Epithelial cell of prostate (primary cell): ENCODE measurements at regions not wholly inside any gene's neighbourhood (a gene's known extent, or its start where the extent isn't known, plus 50 kb on each side); places are given as distances from the start of the nearest gene placed in this dataset.

Experiments
- DNase-seq: peaks from one replicate; pipeline ENCODE4 v3.0.0-alpha.2; 2011; ENCODE audit warnings: low read depth, low spot score
- H3K27ac ChIP-seq: fragments of 450-650 bp; 2 replicates; pipeline ENCODE4 v1.5.1; 2017; ENCODE audit warnings: mild to moderate bottlenecking

- no peak for DNase-seq
These were observed 53.1 kb upstream of the GLRA2 start for GRCh38 chrX:14476205-14476604.

GRCh38 chrX:14449773-14450172 is 79.6 kb upstream of the GLRA2 start:
- DNase-seq: no peak

More at GRCh38 chrX:14476205-14476604, 53.1 kb upstream of the GLRA2 start:
- H3K27ac ChIP-seq: no peak overlapping the region

DNA sequence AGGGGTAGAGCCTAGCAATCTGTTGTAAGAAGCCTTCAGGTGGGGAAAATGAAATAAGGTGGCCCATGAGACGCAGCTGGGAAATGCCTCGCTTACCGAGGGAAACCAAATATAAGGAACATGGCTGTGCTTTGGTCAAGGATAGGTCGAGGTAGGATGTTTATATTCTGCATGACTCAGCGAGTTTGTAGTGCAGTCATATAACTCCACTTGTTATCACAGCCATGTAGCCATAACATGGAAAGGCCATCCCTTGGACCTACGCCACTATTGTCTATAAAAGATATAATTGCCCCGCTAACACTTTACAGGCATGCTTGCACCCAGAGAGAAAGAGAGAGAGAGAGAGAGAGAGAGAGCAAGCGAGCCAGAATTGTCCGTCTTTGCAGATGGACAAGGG is 80.9 kb upstream of the GLRA2 start:
- DNase-seq: no peak
- H3K27ac ChIP-seq: no peak overlapping the region

More at GRCh38 chrX:14449773-14450172, 79.6 kb upstream of the GLRA2 start:
- H3K27ac ChIP-seq: no peak overlapping the region

GRCh38 chrX:14440106-14440505 is 89.2 kb upstream of the GLRA2 start:
- DNase-seq: no peak

DNA sequence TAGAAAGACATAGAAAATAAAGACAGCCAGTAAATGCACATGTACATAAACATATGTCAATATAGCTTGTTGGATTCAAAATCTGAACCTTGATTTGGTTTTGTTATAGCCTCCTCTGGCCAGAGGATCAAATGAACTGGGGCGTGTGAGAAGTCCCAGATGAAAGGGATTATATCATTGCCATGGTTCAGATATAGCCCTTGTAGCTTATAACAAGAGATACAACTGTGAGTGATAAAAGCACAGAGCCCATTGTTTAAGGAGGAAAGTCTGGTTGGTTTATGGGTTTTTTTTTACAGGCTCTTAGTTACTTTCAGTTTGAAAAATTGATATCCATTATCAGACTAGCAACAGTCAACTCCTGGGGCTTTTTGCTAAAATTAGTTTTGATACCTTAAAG is 101.7 kb upstream of the GLRA2 start:
- DNase-seq: no peak
- H3K27ac ChIP-seq: no peak overlapping the region

More at GRCh38 chrX:14440106-14440505, 89.2 kb upstream of the GLRA2 start:
- no peak overlapping the region for H3K27ac ChIP-seq

DNA sequence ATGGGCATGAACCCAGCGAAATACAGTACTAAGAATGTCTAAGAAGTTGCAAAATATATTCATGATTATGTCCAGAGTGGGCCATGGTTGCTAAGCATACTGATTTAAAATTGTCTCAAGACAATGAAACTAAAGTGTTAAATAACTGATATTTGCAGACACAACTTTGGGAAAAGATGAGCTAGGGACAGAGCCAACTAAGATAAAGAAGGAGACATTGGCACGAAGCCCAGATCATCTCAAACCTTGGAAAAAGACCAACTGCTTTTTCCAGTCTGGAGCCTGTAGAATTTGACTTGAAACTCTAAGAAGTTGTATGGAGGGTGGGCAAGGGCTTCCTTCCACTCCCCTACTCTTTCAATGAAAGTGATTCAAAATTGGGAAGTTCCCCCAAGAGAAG is 108.5 kb upstream of the GLRA2 start:
- no peak overlapping the region for H3K27ac ChIP-seq
- no peak for DNase-seq

DNA sequence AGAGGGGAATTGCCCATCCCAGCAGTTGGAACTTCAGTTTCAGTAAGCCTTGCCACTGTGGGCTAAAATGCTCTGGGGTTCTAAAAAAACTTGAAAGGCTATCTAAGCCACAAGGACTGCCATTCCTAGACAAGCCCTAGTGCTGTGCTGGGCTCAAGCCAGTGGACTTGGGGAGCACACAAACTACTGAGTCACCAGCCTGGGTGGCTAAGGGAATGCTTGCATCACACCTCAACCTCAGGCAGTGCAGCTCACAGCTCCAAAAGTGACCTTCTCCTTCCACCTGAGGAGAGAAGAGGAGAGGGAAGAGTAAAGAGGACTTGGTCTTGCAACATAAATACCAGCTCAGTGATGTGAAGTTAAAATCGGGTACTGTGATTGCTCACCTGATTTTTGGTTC is 116.7 kb upstream of the GLRA2 start:
- H3K27ac ChIP-seq: no peak overlapping the region
- DNase-seq: no peak

- no peak for DNase-seq
These were observed 118.0 kb upstream of the GLRA2 start for GRCh38 chrX:14411326-14411725.

GRCh38 chrX:14409341-14409740 is 120.0 kb upstream of the GLRA2 start:
- peak; percentile 8 for DNase-seq
- no peak overlapping the region for H3K27ac ChIP-seq

More at GRCh38 chrX:14411326-14411725, 118.0 kb upstream of the GLRA2 start:
- no peak overlapping the region for H3K27ac ChIP-seq

- no peak overlapping the region for H3K27ac ChIP-seq
- no peak for DNase-seq
These were observed 123.1 kb upstream of the GLRA2 start for GRCh38 chrX:14406225-14406624.

- peak; percentile 86 for DNase-seq
- H3K27ac ChIP-seq: peak overlapping the region; percentile 91
These were observed 130.6 kb upstream of the GLRA2 start for GRCh38 chrX:14398725-14399124.

- H3K27ac ChIP-seq: no peak overlapping the region
- DNase-seq: no peak
These were observed 139.7 kb upstream of the GLRA2 start for GRCh38 chrX:14389682-14390081.

- H3K27ac ChIP-seq: no peak overlapping the region
- DNase-seq: no peak
These were observed 142.4 kb upstream of the GLRA2 start for GRCh38 chrX:14386981-14387380.

GRCh38 chrX:14380044-14380443 is 149.3 kb upstream of the GLRA2 start:
- DNase-seq: no peak
- no peak overlapping the region for H3K27ac ChIP-seq

DNA sequence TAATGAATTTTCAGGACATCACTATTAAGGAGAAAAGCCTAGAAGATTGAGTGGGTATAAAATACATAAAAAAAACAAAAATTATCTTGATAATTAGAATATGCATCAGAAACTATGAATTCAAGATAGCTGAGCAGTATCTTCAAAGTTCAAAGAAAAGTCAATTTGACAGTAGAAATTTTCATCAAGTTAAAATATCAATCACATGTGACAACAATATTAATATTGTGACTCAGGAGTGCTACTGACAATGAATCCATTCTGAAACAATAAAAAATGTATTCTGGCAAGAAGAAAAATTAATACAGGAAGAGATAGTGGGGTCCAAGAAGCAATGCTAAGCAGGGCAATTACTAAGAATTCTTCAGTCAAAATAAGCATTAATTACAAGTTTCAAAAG is 151.9 kb upstream of the GLRA2 start:
- no peak overlapping the region for H3K27ac ChIP-seq
- DNase-seq: no peak

GRCh38 chrX:14363728-14364127 is 165.6 kb upstream of the GLRA2 start:
- no peak overlapping the region for H3K27ac ChIP-seq
- DNase-seq: no peak

- H3K27ac ChIP-seq: peak overlapping the region; percentile 14
- no peak for DNase-seq
These were observed 166.6 kb upstream of the GLRA2 start for GRCh38 chrX:14362721-14363120.

- H3K27ac ChIP-seq: no peak overlapping the region
- no peak for DNase-seq
These were observed 167.9 kb upstream of the GLRA2 start for GRCh38 chrX:14361435-14361834.

- DNase-seq: no peak
- peak overlapping the region; percentile 50 for H3K27ac ChIP-seq
These were observed 169.6 kb upstream of the GLRA2 start for GRCh38 chrX:14359727-14360126.

DNA sequence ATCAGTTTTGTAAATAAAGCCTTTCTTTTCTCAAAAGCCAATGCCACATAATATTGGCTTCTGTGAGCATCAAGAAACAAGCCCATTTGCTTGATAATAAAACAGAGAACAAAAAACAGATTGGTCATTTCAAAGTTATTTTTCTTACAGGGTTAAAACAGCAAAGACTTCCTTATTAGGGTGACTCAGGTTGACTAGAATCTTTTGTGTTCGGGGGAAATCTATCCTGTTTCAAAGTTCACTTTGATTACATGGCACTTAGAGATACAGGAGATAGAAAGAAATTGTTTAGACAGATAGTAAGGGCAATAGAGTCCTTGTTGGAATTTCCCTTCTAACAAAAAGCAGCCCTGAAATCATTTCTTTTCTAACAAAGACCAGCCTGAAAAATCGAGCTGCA is 170.0 kb upstream of the GLRA2 start:
- DNase-seq: no peak

DNA sequence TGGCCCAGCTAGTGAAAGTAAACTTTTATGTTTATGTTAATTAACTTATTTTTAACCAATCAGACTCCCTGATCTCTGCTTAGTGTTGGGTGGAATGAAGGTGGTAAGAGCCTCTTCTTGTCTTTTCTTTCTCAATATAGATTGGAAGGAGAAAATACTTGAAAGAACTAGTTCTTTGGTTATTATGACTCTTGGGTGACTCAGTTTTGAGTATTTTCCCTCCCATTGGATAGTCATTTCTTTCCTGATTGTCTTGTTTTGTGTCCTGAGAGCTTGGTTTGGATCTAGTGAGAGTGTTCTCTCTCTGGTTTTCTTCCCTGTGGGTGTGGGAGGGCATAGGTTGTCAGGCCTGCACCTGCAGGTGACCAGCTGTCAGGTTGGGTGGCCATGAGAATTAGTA is 172.0 kb upstream of the GLRA2 start:
- H3K27ac ChIP-seq: peak overlapping the region; percentile 89
- DNase-seq: no peak

More for the DNA sequence above, 170.0 kb upstream of the GLRA2 start:
- H3K27ac ChIP-seq: peak overlapping the region; percentile 50

DNA sequence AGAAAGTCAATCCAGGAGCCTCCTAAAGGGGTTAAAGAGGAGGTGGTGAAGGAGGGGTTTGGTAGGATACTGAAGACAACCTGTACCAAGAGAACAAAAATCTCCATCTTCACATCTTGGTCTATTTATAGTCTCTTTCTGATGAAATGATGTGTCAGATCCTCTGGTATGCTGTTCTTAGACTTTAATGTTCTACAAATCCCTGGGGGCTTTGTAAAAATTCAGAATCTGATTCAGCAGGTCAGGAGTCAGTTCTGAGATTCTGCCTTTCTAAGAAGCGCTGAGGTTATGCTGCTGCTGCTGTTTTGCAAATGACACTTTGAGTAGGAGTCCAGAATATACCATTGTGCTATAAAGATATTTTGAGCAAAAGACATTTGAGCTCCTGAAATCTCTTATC is 172.9 kb upstream of the GLRA2 start:
- H3K27ac ChIP-seq: peak overlapping the region; percentile 89
- no peak for DNase-seq

GRCh38 chrX:14355556-14355955 is 173.8 kb upstream of the GLRA2 start:
- DNase-seq: no peak

More at GRCh38 chrX:14355556-14355955, 173.8 kb upstream of the GLRA2 start:
- peak overlapping the region; percentile 89 for H3K27ac ChIP-seq
